Erythroblast (primary cell): ENCODE measurements at regions not wholly inside any gene's neighbourhood (a gene's known extent, or its start where the extent isn't known, plus 50 kb on each side); places are given as distances from the start of the nearest gene placed in this dataset.

ENCODE experiments used
- DNase-seq, 2 experiments: peaks; one replicate each; lab custom pipeline; 2025; lab: John Stamatoyannopoulos, UW
- GATA1 ChIP-seq: IDR thresholded peaks from 2 replicates; pipeline ENCODE4 v1.6.1; 2011; ENCODE audit warnings: low read depth, mild to moderate bottlenecking, control low read depth, low read length, moderate library complexity
- POLR2A ChIP-seq: IDR thresholded peaks from 2 replicates; pipeline ENCODE4 v1.6.1; 2011; ENCODE audit warnings: mild to moderate bottlenecking, low read length

DNA sequence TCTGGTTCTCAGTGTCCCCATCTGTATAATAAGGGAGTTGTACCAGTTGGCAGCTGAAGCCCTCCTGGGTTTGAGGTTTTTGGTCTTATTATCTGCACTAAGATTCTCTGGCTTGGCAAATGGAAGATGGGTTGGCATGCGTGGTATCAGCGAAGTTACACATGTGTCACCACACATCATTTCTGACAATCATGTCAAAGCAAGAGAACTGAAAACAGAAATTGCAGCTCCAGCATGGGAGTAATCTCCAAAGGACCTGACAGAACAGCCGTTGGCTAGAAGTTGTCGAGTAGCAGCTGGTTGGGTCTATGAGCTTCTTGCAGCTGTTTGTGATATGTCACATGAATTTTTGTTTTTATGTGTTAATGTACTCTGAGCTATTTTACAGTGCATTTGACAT lies 317.4 kb downstream of the SLC4A3 start:
- TF ChIP-seq GATA1: no peak
- TF ChIP-seq POLR2A: no peak
- no peak for DNase-seq

DNA sequence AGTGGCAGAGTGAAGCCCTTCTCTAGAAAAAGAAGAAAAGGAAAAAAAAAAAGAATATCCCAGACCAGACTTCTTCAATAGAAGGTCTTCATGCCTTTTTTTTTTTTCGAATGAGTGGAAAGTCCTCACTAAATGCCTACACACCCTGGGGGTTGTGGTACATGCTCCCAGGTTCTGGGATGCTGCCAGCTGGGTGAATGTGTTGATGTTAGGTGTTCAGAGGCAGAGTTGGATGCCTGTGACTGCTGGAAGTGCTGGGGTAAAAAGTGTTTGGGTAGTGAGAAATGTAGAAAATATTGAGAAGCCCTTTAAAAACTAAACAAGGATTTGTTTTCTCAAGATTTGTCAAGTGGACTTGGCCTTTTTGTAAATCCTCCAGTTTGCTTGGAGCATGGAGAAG lies 318.6 kb downstream of the SLC4A3 start:
- DNase-seq: no peak
- no peak for TF ChIP-seq GATA1
- TF ChIP-seq POLR2A: no peak

DNA sequence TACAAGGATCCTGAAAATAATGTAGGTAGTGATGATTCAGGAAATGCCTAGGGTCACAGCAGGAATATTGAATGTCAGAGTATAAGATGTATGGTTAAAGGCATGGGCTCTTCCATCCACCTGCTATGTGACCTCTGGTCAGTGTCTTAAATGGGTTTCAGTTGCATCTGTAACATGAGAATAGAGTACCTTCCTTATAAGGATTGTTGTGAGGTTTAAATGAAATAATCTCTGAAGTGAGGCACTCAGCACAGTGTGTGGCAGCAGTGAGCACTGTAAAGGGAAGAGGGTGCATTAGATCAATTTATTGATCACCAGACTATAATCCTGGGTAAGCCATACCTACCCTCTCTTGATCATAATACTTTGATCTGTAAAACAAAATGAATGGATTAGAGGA lies 319.1 kb downstream of the SLC4A3 start:
- TF ChIP-seq POLR2A (no peak), GATA1 (no peak)
- no peak for DNase-seq

DNA sequence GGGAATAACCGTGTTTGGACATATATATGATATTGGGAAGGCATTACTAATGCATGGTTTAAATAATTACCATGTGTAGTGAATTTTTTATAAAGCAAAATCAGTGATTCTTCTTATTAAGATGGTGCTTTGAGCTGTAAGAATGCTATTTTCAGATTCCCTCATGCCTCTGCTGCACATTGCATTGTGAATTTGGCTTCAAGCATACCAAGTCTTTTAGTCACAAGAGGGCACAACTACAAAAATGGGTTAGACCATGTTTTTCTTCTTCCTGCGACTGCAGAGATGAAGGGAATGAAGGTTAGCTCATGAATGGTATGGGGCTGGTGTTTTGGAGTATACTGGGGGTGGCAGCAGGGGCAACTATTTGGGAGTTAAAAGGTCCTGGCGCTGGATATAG lies 320.1 kb downstream of the SLC4A3 start:
- no peak for DNase-seq
- TF ChIP-seq POLR2A: no peak
- no peak for TF ChIP-seq GATA1

DNA sequence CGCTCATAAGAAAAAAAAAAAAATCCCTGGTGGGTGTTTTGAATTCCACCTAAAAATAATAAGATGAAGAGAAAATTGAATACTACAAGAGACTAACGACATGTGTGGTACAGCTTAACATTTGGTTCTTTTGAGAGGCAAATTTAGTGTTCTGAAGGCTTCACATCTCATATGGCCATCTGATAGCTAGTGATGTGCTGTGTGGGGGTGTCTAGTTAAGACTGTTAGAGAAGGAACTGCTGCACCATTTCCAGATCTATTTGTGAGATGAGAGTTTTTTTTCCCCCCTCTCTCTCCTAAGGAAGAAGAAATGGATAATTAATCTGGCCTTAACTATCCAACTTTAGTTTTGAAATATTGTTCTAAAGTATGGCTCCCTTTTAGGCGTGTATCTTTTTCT lies 321.6 kb downstream of the SLC4A3 start:
- TF ChIP-seq GATA1: no peak
- TF ChIP-seq POLR2A: no peak
- DNase-seq: no peak

DNA sequence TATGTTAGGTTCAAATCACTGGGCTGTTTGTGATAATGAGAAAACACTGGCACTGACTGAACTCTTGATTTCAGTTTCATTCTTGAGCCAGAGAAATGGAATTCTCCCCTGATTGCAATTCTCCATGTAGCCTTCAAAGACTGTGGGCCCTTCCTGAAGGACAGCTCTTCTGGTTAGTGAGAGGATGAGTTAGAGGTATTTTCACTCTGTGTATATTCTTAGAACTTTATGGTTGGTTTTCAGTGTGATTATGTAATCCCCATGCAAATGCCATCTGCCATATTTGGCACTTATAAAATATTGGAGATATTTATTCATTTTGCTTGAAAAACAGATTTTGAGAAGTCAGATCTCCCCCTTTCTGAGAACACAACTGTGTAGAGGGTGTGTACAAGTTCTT lies 323.7 kb downstream of the SLC4A3 start:
- DNase-seq: no peak
- TF ChIP-seq POLR2A (no peak), GATA1 (no peak)

DNA sequence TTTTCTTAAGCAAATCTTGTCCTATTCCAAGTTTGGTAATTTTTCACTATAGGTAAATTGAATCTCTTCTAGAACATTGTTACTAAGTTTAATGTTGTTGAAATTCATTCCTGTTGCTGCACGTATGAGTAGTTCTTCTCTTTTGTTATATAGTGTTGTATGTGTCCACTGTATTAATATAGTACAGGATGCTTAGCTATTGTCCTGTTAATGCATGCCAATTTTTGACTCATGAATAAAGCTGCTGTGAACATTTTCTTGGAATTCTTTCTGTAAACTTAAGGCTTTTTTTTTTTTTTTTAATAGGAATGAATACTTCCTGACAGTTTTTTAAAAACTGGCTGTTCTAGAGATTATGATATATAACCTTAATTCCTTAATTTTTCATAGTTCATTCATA lies 326.9 kb downstream of the SLC4A3 start:
- TF ChIP-seq GATA1 (no peak), POLR2A (no peak)

DNA sequence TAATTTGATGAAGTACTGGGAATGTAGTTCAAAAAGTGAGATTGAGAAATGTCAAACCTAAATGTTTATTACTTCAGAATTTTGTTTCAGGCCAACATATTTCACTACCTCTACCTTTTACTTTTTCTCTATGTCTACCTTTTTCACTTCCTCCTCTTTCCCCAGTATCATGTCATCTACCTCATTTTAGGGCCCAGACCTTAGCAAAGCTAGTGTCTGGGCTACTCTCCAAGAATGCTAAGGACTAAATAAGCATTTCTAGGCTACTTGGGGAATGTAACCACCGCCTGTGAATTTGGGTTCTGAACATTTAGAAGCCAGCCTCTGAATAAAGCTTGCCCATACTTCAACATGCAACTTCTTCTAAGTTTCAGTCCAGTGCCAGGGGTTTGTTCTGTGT lies 330.4 kb downstream of the SLC4A3 start:
- TF ChIP-seq GATA1 (no peak), POLR2A (no peak)
- no peak for DNase-seq

More for the DNA sequence above, 326.9 kb downstream of the SLC4A3 start:
- DNase-seq: no peak

DNA sequence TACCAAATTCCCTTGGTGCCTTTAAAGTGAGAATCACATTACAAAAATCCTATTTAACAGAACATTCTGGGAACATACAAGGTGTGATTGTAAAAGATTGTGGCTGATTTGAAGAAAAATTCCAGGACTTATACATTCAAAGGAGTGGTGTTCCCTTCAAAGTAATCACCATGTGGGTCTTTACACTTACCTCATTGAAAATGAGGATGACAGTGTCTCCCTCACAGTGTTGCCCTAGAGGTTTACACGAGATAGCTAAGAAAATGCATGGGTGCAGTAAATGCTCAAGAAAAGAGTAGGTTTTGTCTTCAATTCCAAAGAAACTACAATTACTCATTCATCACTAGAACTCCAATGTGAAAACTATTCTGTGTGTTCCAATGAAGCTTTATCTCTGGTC lies 331.5 kb downstream of the SLC4A3 start:
- no peak for DNase-seq
- no peak for TF ChIP-seq GATA1
- TF ChIP-seq POLR2A: no peak

DNA sequence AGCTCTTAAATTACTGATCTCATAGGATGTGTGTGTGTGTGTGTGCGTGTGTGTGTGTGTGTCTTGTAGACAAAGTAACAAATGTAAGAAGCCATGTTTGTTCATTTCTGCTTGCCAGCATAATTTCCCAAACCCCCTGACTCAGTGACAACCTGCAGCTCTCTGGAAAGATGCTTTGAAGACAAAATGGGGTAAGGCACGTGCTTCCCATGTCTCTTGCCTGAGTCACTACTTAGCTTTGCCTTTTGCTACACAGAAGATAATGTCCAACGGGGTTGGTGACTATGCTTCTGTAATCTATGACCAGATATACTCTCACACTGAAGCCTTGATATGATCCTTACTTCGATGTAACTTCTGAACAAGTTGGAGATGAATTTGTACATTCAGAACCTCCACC lies 332.0 kb downstream of the SLC4A3 start:
- TF ChIP-seq GATA1: no peak
- no peak for TF ChIP-seq POLR2A
- DNase-seq: no peak

DNA sequence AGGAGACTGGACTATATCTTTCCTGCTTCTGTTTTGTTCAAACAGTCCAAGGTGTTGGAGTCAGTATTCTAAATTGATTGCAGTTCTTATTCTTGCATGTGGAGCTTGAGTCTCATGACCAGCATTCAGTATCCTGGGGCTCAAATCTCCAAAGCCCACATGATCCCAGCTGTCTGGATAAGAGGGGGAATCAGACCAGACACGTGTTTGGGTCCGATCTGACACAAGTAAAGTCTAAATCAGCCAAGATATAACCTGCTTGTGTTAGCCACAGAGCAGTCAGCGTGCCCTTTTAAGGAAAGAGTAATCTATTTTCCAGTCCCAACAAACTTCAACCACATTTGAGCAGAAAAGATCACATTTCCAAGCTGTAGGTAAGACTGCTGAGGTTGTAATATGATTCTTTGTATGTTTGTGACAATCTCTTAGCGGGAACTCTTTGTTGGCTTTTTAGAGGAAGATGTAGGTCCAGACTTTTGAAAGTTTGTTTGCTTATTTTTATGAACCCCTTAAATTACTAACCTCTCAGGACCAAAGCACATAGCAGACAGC lies 334.6 kb downstream of the SLC4A3 start:
- no peak for DNase-seq
- TF ChIP-seq POLR2A: no peak
- TF ChIP-seq GATA1: no peak

DNA sequence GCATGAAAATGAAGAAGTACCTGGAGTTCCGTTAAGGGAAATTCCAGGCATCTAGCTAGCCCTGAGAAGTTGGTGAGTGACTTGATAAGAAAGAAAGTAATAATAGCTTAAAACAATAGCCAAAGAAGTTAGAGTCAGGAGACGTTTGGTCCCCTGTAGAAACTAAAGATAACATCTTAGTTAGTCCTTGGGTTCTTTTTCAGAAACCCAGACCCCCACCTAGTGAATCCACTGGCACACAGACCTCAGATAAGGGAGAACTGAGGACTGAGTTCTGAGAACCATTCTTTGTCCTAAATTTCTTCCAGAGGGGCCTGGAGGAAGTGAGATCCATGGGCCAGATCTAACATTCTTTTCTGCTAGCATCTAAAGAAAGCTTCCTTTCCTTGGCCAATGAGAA lies 335.4 kb downstream of the SLC4A3 start:
- TF ChIP-seq POLR2A (no peak), GATA1 (no peak)
- DNase-seq: no peak

DNA sequence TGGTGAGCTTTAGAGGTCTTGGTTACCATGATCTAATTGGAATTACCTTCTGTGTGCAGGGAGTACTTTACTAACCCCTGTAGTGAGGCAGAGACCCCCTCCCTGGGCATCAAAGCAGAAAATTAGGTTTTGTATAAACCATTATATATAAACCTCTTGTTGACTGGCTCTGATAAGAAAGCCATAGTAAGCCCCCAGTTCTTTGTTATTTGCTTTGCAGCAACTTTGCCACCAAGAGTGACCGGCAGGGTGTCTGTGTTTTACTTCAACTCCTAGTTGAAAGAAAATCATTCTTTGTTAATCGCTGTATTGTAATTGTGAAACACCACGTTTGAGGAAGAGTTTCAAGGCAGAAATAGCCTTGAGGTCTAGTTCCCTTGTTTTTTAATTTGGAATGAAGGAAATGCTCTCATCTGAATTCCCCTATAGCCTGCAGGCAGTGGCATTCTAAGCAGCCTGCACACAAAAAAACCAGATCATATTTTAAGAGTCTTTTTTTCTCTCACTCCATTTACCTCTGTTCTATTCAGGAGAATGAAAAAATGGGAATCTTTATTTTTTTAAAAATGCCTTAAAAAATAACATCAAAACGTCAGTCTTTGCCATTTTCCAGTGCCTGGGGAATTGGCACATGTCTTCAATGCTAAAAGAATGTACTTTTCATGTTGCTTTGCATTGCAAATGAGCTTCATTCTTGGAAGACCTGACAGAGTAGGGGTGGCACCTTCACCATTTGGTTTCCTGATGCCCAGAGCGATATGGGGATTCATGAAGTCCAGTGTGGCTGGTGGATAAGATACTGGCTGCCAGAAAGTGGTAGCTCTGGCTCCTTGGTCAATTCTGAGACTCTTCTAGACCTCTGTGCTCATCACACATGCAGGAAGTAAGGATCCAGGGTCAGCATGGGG lies 338.1 kb downstream of the SLC4A3 start:
- no peak for TF ChIP-seq GATA1
- no peak for TF ChIP-seq POLR2A
- DNase-seq: no peak
